DMS 273 treated with DMSO at 0.1 percent for 48 hours (cell line): ENCODE measurements at regions not wholly inside any gene's neighbourhood (a gene's known extent, or its start where the extent isn't known, plus 50 kb on each side); places are given as distances from the start of the nearest gene placed in this dataset.
A peak's percentile ranks its signal among the peaks of the same experiment; 100 is the strongest.
"Not testable (repeated sequence)": the region's sequence is repeated elsewhere in the genome, so short reads cannot be mapped to it uniquely, and the experiment has no call there.

Experiments
- DNase-seq: peaks from one replicate; lab custom pipeline; 2025; lab: John Stamatoyannopoulos, UW

DNA sequence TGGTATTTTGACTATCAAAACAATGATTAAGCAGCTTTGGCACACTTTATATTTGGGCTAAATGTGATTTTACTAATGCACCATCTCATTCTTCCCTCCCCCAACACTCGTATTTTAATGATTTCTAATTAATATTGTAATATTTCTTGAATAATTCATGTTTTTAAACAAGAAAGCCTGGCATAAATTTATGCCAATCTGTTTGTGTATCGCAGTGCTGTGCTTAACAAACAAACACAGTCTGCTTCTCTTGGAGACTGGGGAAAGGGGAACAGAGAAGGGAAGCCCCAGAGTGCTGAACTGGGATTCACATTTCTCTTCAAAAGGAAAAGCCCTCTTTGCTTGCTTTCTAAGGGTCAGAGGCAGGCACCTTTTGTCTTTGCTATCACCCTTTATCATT is 496.9 kb upstream of the STXBP6 start:
- no peak for DNase-seq

DNA sequence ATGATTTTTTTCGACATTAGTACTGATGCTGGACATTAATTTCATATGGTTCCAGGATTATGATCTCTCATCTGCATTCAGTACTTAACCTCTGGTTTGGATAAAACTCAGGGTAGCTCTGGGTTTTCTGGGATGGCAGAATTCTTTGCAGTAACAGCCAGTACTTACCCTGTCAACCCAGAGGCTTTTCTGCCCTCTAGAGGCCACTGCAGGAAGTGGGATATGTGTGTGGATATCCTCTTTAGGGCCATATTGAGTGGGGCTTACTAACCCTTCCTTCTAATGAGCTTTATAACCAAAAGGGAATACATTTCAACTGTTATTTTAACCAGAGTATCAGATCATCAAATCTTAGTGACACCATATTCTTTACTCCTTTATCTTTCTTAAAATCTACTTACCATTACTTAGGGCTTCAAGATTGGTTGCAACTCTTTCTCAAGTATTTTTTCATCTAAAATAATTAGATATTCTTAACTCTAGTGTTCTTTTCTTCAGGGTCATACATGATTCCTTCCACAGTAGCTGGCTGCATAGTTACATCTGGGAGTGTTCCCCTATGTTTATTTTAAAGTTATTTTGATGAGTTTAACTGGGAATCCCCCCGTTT is 488.0 kb upstream of the STXBP6 start:
- peak; percentile 2 for DNase-seq

DNA sequence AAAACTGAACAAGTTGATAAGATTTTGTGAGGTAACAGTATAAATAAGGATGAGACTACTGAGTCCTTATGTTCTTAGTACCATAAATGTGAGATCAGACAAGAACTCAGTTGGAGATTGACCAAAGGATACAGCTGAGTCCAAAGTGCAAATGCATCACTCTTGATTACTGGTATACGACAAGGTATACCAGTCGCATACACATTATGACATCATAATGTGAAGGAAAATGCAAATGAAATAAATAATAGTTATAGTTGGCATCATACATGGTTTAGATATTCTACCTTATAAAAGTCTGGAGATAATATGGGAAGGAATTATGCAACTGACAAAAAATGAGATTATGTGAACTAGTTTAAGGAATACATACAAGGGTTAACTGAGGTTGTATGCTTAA is 476.3 kb upstream of the STXBP6 start:
- no peak for DNase-seq

DNA sequence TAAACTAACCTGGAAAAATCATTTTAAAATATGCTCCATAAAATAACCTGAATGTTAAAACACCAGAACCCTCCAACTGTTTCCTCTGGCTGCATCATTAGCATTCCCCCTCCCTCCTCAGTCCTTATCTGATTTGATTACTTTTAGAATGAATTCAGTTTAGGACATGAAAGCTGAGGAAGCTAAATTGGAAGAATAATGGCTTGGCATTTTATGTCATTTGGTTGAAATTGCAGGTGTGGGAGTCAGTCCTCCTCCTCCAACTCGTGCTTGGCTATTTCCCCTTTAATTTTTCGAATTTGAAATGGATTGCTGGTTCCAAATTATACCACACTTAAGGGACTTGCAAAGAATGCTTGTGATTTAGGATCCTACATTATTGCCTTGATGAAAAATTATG is 473.0 kb upstream of the STXBP6 start:
- DNase-seq, result no peak

DNA sequence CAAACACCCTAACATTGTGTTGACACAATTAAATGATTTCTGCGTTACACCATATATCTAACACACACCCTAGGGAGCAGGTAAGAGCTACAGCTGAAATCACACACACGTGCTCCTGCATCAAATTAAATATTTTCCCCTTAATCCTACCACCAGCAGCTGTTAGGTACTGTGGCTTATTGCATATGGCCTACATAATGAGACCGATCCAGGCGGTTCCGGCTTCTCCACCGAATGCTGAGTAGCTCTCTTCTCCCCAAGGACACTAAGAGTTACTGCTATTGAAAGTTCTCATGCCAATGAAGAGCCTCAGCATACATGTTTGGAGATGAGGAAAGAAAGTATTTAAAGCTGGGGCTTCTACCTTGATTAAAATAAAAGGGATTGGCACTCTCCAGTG is 472.2 kb upstream of the STXBP6 start:
- DNase-seq, result no peak

DNA sequence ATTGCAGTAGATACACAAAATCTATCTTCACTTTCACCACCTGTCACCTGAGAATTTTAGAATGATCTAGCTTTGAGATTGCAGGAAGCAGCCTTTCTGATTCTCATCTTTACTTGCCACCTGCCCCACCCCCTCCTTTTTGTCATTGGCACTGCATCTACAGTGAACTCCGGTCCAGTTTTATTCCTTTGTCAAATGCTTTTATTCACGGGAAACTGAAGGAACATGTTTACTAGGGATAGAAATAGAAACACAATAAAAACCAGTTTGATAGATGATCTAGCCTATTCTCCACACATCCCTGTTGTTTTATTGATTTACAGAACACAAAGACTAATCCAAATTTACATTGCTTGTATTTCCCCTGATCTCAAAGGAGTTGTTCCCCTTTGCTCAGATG is 471.7 kb upstream of the STXBP6 start:
- DNase-seq, result no peak

DNA sequence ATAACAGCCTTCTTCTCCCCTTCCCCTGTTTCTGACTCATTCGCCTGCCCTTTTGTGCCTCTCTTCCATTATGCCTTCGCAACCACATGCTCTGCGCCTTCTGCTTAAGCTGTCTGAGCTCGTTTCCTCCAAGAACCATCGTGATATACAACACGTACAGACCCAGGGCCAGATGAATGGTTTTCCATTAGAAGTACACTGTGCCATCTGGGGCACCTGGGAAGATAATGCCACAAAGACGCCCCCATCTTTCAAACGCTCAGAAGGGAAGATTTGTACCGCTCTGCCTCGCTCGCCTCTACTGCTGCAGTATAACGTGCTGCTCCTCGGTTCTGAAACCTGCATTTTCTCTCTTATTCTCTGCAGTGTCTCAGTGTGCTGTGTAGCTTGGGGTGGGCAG is 470.9 kb upstream of the STXBP6 start:
- no peak for DNase-seq

DNA sequence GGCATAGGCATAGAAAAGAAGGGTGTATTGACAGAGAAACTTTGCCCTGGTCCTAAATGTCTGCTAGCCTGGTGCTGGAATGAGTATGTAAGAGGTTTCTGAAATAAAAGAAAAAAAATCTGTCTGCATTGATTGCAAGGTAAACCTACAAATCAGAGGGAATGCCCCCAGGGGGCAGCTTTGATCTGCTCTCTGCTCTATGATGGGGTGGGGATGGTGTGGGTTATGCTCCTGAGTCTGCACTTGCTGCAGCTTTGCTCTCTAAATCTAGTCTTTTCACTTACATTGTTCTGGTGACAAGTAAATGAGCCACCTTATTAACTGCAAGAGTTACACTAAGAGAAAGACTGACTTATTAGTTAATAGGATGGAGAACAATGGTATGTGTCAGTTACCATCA is 468.4 kb upstream of the STXBP6 start:
- DNase-seq, result no peak

DNA sequence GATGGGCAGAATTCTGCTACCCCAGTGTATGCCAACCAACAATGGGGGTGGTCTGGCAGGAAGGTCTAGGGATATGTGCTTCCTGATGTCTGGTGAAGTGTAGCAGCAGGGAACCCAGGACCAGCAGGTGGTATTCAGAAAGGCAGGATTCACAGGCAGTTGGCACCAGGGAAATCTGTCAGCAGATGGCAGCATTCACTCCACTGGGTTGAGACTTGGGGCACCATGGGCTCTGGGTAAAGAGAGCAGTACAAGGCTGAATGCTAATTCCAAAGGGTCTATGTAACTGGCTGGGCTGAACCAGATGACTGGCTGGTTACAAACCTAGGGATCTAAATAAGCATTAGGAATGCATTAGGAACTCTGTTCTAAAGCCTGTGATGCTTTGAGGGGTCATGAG is 466.9 kb upstream of the STXBP6 start:
- no peak for DNase-seq

DNA sequence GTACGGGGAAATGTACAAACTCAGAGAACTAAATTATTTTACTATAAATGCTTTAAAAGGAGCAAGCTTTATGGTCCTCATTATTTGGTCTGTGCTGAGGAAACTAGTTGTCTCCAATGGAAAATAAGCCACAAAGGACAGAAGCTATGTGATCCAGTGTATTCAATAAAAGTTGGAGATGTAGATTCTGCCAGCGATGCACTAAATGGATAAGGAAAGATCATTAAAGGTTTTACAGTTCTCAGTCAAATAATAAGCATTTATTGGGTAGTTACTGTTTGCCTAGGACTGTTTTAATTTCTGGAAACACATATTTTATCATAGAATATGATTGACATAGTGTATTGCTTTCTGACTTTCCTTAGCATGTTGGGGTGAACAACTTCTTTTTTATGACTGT is 458.9 kb upstream of the STXBP6 start:
- no peak for DNase-seq

DNA sequence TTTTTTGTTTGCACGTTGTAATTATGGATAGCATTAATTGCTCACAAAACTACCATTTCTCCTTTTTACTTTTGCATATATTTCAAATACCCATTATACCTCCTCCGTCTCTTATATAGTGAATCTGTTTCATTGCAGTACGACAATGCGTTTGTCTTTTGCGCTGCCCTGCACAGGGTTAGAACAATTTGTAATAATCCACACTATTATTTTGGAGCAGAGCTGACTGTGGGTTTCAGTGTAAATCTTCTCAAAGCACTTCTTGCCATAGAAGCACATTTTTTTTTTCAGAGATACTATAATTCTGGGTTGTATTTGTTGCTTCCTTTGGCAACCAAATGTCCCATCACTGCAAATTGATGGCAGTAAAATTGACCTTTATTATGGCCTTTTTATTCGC is 451.8 kb upstream of the STXBP6 start:
- no peak for DNase-seq

DNA sequence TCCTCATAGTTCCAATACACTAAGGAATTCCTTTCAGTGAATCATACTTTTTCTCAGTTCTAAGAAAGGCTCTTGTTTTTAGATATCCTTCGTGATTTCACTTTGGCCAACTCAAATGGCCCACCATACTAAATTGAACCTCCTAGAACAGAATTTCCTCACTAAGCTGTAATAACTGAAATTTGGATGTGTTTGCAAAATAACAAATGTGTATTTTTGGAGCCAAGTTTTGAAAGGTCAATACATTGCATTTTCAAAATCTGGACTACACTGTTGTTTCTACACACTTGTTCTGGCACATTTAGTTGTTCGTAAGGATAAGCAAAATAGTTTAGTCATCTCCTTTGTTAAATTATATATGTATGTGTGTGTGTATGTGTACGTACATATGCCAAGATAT is 439.0 kb upstream of the STXBP6 start:
- DNase-seq, result no peak

DNA sequence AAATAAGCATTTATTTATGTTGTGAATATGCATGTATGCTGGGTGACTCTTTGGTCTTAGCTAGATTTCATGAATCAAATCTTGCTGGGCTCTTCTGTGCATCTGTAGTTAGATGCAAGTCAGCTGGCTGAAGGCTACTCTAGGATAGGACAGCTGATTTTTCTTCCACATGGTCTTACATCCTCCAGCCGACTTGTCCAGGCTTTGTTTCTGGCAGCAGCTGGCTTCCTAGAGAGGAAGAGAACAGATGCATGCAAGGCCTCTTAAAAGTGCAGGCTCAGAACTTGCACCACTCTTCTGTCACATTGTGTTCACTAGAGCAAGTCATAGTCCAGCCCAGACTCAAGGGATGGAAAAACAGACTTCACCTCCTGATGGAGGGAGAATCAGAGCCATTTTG is 435.4 kb upstream of the STXBP6 start:
- no peak for DNase-seq

DNA sequence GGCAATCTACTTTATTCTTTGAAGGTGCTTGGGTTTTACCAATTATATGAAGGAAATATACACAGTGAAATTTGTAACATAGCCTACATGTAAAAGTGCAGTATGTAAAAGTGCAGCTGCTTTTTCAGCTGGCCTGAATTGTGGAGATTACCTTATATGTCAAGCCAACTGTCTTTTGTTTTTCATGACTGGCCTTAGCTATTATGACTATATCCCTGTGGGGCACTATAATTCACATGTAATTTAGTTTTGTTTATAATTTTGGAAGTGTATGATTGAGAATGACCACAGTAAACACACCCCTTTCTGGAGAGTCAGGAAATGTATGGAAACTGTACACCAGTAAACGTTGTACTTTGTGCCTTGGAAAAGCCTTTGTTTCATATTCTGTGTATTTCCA is 435.0 kb upstream of the STXBP6 start:
- DNase-seq, result no peak

DNA sequence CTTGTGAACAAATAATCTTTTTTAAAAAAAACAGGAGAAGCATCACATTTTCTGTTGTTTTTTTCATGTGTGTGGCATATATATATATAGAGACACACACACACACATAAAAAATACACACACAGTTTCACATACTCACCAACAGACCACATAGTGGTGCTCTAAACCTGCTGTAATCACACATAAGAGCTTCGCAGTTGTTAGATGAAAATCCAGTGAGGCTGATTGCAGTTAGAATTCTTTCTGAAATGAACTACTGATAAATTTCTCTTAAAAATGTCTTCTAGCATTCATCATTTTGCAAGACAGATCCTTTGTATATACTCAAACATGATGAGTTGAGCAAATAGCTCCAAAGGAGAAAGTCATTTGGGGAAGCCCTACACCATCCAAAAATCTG is 434.3 kb upstream of the STXBP6 start:
- no peak for DNase-seq

DNA sequence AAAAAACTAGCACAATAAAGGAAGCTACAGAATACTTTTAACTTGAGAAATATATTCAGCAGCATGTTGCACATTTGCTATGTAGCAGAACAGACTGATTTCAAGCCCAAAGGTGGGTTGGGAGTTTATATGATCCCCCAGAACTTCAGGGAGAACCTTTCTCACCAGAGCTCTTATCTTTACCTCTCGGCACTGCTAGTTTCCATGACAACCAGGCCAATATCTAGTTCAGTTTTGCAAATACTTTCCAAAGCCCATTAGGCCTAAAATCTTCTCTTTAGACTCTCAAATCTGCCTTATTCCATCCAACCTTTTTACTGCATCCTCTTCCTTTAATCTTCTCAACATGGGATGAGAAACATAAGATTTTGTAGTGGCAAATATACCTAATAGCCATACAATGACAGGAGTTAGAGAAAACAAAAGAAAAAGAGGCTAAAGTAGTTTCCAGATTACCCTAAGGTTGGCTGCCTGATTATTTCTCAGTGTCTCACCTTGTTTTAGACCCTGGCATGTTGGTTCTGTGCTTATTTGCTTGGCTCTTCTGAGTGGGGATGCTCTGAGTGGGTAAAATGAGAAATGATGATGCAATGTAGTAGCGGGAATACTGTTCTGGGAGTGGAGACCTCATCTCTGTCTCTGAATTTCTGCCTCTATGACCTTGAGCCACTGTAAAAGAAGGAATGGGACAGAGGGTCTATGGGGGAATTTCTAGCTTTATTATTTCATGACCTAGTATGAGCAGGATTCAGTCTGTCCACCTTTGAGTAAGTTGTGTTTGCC is 427.6 kb upstream of the STXBP6 start:
- DNase-seq, result no peak

DNA sequence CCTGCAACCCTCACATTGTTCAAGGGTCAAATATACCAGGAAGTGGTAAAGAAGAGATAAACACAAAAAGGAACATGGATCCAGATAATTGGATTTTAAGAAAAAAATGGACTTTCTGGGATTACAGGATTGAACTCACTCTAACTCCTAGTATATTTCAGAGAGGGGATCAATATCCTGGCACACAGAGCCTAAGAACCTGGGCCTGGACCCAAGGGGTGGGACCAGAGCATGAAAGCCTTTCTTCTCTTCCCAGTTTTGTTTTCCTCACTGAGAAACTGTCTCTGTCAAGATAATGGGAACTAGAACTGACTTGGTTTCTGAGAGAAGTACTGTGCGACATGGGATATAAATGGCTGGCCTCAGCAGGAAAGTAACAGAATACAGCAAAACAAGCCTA is 422.8 kb upstream of the STXBP6 start:
- DNase-seq, result no peak

DNA sequence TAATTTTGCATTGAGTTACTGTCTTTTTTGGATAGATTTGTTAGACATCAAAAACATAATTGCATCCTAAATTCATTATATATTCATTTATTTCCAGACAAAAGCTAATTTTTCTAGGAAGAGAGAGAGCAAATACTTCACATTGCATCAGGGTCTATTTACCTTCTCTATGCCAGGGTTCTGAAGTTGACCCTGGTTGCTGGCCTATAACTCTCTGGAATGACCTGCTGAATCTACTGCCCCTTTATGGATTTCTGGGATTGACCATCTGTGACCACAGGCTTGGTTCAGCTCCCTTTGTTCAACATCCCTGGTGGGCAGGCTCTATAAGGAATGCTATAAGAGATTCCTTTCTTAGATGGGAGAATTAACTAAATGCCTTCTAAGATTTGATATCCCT is 414.8 kb upstream of the STXBP6 start:
- DNase-seq, result no peak

DNA sequence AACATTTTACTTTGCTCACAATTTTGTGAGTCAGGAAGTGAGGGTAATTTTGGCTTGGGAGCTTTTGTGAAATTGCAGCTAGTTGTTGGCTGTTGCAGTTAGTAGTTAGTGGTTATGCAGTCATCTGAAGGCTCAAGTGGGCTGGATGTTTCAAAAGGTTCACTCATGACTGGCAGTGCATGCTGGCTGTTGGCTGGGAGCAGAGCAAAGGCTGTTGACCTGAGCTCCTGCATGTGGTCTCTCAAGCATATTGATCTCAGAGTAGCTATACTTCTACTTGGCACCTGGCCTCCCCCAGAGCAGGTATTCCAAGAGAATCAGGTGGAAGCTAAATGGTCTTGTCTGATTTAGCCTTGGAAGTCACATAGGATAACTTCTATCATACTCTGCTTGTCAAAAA is 414.1 kb upstream of the STXBP6 start:
- no peak for DNase-seq

DNA sequence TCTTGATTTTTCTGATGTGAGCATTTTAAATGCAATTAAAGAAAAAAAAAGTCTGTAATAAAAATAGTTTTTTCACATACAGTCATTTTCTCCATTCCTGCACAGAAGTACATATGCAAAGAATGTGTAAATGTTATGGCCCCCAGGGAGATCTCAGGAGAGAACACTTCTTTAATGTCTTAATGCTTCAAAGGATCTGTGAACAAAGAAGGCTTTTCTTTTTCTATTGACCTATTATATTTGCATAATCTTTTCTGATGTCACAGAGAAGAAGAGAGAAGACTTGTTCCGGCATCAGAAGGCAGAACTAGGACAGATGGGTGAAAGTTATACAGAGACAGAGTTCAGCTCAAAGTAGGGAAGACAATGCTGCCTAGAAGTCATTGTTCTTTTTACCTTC is 413.5 kb upstream of the STXBP6 start:
- no peak for DNase-seq

DNA sequence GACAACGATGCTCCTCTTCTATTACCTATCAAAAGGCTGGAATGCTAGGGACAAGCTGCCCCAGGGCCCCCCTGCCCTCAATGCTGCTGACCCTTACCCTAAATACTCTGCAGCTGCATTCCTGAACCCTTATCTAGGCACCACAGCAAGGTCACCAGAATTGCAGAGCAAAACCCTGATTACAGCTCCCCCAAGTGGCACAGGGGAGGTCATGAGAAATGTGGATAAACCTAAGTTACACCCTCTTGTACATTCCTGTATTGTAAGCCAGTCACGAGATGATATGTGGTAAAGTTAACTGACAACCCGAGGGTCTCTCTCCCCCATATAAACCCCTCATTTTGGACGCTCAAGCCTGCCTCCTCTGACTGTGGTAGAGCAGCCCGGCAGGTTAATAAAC is 411.8 kb upstream of the STXBP6 start:
- DNase-seq, result no peak

DNA sequence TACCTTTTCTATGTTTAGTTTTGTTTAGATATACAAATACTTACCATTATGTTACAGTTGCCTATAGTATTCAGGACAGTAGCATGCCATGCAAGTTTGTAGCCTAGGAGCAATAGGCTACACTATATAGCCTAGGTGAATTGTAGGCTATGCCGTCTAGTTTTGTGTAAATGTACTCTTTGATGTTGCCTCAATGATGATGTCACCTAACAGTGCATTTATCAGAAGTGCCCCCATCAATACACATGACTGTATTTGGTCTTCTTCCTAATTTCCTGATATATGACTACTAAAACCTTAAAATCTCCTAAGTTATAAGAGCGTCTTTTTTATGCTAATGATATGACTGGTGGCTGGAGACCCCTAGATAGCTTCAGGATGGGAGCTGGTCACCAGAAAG is 394.4 kb upstream of the STXBP6 start:
- no peak for DNase-seq

DNA sequence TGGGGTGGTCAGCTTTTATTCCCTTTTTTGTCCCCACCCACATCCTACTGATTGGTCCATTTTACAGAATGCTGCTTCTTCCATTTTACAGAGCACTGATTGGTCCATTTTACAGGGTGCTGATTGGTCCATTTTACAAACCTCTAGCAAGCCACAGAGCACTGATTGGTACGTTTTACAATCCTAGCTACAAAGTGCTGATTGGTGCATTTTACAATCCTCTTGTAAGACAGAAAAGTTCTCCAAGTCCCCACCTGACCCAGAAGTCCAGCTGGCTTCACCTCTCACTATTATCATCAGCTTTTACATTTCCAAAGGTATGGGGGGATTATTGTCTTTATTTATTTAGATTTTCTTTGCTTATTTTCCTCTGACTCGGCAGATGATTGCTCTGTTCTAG is 390.4 kb upstream of the STXBP6 start:
- DNase-seq, result not testable (repeated sequence)

DNA sequence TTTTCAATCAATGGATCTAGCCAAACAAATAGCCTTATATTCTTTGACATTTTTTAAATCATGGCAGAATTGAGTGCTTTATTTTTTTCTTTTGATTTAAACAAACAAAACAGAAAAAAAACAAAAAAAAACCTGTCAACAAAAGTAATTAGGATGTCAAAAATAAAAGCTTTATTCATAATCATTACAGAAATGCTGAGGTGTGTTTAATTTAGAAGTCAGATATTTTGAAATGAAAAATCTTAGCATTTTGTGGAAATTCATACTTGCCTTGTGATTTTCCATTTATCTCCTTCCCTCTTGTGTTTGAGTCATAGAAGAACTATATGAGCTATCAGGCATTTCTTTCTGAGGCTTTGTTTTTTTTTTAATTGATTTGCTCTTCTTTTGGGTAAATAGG is 387.0 kb upstream of the STXBP6 start:
- no peak for DNase-seq
